ENCODE measurements at regions not wholly inside any gene's neighbourhood (a gene's known extent, or its start where the extent isn't known, plus 50 kb on each side); places are given as distances from the start of the nearest gene placed in this dataset.
"Not testable (repeated sequence)": the region's sequence is repeated elsewhere in the genome, so short reads cannot be mapped to it uniquely, and the experiment has no call there.

GRCh38 chr9:32172256-32172655 is 212.2 kb upstream of the ACO1 start:
- DNase-seq: no peak

DNA sequence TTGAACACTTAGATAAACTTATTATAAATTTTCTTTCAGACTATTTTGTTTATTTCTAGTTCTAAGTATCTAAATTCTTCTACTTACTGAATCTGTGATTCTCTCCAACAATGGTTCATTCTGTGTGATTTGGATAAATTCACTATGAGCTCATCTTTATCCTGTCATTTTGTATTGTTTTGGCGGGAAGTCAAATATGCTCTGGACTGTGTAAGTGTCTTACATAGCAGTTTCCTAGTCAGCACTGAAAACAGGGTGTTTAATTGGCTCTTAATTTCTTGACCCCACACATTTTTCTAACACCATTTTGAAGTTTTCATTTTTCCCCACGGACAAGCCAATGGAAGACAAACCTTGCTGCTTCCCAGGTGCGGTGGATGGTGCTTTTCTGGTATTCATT is 207.0 kb upstream of the ACO1 start:
- DNase-seq: no peak

GRCh38 chr9:32180597-32180996 is 203.8 kb upstream of the ACO1 start:
- DNase-seq: no peak

- no peak for DNase-seq
Observed at GRCh38 chr9:32200241-32200640, 184.2 kb upstream of the ACO1 start.

DNA sequence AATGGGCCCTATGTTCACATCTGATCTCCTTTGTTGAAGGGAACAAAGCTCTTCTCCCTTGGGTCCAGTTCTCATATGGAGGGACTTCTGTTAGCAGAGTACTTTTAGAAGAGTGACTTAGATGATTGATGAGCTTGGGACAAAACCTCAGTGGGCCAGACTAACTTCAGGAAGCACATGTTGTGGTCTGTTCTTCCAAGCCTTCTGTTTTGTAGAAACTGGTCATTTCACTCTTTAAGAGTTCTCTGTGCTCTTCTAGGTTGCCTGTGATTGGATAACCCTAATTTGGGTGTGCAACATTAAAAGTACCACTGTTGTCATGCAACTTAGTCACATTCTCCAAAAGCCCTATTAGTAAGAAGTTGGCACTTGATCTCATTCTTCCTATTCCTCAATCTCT is 183.5 kb upstream of the ACO1 start:
- DNase-seq: no peak

GRCh38 chr9:32209164-32209563 is 175.3 kb upstream of the ACO1 start:
- DNase-seq: not testable (repeated sequence)

- DNase-seq: no peak
Observed at GRCh38 chr9:32218100-32218767, 166.2 kb upstream of the ACO1 start.

- no peak for DNase-seq
Observed at GRCh38 chr9:32220750-32221149, 163.7 kb upstream of the ACO1 start.

- DNase-seq: no peak
Observed at GRCh38 chr9:32234451-32234850, 150.0 kb upstream of the ACO1 start.

DNA sequence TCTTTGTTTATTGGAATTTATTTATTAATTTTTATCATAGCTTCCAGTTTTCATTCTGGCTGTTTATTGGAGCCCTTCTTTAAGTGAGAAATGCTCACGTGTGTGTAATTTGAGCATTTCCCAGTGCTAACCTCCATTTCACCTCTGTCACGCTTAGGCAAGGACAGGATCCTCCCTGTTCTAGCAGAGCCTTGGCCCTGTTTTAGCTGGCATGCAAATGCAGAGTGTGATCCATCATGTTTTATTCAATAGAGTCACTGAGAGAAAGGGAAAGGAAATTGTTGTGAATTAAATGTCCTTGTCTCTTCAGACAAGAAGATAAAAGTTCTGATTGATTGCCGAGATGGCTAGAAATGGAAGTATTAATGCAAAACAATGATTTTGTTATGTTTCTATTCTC is 137.3 kb upstream of the ACO1 start:
- DNase-seq: no peak

- DNase-seq: no peak
Observed at GRCh38 chr9:32248189-32248712, 136.2 kb upstream of the ACO1 start.

DNA sequence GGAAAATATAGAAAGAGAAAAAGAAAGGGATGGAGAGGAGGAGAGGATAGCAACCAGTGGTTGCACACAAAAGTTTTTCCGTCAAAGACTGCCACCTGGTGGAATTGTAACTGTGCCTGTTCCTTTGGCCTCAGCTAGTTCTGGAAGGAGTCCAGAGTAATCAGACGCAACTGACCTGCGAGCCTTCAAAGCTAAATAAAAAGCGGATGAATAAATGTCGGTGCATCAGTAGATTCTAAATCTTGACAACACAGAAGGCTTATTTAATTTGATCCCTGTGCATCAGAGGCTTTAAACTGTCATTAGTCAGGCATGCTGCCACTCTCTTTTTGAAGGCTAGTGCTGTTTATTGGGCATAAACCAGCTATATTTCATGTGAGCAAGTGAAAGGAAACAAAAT is 132.9 kb upstream of the ACO1 start:
- DNase-seq: no peak

GRCh38 chr9:32253731-32254130 is 130.7 kb upstream of the ACO1 start:
- DNase-seq: no peak

DNA sequence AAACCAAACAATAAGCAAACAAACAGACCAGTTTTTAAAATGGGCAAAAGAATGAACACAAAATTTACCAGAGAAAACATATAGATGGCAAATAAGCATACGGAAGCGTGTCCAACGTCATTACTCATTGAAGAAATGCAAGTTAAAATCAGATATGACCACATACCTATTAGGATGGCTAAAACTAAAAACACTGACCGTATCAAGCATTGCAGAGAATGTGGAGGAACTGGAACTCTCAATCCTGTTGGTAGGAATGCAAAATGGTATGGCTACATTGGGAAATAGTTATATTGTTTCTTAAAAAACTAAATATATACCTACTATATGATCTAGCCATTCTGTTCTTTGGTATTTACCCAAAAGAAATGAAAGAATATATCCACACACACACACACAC is 129.4 kb upstream of the ACO1 start:
- DNase-seq: no peak

DNA sequence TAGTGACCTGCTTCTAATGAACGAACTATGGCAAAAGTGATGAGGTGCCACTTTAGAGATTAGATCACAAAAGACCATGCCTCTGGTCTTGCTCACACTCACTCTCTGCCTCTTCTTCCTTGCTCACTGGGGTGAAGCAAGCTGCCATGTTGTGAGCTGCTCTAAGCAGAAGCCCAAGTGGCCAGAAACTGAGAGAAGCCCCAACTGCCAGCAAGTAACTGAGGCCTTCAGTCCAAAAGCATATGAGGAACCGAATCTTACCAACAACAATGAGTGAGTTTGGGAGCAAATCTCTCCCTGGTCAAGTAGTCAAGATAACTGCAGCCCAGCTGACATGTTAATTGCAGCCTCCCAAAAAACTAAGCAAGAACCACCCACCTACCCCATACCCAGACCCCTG is 126.0 kb upstream of the ACO1 start:
- no peak for DNase-seq

DNA sequence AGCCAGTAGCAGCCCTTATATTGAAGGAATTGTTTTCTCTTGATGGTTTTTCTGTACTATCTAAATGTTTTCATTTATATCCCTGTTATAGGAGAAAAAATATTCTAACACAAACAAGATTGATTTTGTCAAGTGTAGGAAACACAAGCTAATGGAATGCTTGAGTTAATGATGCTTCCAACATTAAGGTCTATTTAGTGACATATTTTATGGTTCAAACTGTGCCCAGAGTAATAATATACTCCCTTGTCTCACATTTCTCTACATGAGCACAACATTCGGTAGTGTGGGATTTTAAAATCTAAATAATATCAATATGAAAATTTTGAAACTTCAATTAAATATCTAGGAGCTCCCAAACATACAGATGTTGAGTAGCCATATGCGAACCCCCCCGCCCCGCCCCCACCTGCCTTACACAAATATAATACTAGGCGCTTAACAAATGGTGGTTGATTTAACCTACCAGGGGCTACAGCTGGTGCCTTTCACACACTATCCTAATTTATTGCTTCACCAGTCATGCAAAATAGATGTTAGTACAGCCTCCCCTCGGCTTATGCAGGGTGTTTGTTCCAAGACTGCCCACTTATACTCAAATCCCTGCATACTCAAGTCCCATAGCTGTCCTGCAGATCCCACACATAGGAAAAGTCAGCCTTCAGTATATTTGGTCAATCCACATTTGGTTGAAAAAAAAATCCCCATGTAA is 124.1 kb upstream of the ACO1 start:
- no peak for DNase-seq

DNA sequence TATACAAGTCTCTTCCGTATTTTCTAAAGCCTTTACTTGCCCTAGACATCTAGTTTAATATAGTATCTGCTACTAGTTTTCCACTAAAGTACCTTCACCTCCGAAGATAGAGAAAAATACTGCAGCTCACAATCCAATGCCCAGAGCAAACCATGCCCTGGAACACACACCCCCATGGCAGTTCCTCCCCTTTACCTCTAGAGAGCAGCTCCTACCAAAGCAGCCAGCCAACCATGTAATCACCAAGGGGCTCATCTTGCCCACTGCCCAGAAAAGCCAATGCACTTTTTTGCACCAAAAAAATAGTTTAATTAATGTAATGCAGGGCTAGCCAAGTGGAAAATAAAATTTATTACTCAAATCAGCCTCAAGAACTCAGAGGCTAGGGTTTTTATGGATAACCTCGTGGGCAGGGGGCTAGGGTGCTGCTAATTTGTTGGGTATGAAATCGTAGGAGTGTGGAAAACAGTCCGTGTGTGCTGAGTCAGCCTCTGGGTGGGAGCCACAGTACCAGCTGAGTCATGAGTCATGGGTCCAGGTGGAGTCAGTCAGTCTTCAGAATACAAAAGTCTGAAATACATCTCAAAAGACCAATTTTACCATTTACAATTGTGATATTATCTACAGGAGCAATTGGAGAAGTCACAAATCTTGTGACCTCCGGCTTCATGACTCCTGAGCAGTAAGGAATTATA is 120.1 kb upstream of the ACO1 start:
- DNase-seq: no peak

GRCh38 chr9:32265037-32265436 is 119.4 kb upstream of the ACO1 start:
- DNase-seq: no peak

DNA sequence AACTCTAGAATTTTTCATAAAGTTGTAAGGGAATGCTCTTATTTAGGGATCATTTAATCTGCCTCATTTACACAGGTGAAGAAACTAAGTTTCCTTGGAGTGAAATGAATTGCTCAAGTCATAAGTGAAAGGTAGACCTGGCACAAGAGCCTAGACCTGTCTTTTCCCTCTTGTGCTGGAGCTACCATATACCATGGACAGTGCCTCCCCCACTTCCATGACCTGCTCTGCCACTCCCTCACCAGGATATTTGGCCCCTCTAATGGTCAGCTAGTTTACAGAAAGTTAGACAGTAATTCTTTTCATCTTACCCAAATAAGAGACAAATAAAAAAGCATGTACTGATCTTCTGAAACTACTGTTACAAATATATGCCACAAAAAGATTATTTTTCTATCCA is 105.5 kb upstream of the ACO1 start:
- DNase-seq: no peak

- no peak for DNase-seq
Observed at GRCh38 chr9:32289756-32290155, 94.7 kb upstream of the ACO1 start.

- DNase-seq: no peak
Observed at GRCh38 chr9:32291370-32291769, 93.1 kb upstream of the ACO1 start.

GRCh38 chr9:32292611-32293010 is 91.8 kb upstream of the ACO1 start:
- DNase-seq: no peak

GRCh38 chr9:32293091-32293490 is 91.4 kb upstream of the ACO1 start:
- no peak for DNase-seq

GRCh38 chr9:32294106-32294505 is 90.3 kb upstream of the ACO1 start:
- no peak for DNase-seq

Measured in GOT3 (cell line).